ENCODE measurements at regions not wholly inside any gene's neighbourhood (a gene's known extent, or its start where the extent isn't known, plus 50 kb on each side); places are given as distances from the start of the nearest gene placed in this dataset.

DNA sequence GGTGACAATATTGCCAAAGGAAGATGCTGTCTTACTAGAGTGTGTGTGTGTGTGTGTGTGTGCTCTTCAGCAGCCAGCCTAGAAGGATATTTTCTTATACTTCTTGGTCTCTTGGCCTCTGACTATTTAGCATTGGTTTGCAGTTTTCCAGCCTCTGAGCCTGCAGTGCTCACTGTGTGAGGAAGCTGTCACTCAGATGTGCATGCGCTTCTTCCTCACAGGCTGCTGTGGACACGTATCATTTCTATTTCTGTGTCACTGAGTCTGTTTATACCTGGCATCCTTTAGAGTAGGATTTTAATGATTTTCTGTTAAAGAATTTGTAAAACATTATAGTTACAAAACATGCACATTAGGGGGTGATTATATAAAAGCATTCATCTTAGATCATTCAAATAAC is 83.3 kb downstream of the ALDH8A1 start:
- no peak for DNase-seq (ENCODE audit: extremely low read depth, low read depth, low spot score)

DNA sequence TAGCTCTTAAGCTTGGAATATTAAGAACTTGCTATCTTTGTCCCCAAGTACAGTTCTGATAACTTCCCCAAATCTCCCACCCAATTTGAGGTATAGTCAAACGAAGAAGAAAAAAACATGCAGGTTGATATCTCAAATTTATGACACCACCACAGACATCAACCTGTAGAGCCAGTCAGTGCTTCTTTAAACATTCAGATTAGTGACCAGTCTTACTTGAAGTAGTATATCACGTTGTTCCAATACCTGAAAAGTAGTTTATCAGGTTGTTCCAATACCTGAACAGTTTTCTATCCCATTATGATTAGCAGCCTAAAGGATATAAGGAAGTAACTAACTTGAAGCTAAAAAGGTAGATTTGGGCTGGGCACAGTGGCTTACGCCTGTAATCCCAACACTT is 85.3 kb downstream of the ALDH8A1 start:
- no peak for DNase-seq (ENCODE audit: extremely low read depth, low read depth, low spot score)

DNA sequence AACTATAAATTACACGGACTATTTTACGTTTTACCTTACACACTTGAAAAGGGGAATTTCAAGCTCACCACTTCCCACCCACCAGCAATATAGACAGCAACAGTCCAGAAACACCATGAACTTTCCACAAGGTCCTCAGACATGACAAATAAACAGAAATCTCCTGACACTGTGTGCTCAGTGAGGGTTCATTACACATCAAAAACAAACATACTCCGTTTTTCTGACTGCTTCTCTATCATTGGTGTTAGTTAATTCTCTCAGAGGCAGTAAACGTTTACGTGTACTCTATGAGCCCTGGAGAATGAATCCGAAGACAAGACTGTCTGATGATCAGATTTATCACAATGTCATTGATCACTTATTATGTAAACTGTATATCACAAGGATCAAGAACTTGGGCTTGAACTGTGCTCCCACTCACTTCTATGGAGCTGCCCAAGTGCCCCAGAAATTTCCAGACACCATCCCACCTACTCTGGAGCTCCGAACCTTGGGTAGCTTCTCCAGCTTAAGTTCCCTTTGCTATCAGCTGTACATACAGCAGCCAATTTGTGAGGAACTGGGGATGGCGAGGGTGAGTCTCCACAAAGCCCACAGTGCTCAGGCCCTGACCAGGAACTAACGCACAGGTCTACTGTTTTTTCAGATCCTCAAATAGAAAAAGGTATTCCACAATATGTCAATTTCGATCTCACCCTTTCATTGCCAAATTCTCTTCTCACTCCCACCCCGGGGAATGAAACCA is 86.0 kb downstream of the ALDH8A1 start:
- no peak for DNase-seq (ENCODE audit: extremely low read depth, low read depth, low spot score)

DNA sequence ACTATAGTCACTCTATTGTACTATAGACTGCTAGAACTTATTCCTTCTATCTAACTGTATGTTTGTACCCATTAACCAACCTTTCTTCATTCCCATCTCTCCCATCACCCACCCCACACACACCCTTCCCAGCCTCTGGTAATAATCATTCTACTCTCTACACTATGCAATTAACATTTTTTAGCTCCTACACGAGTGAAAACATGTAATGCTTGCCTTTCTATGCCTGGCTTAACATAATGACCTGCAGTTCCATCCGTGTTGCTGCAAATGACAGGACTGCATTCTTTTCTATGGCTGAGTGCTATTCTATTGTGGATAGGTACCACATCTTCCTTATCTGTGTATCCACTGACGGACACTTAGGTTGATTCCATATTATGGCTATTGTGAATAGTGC is 95.5 kb downstream of the ALDH8A1 start:
- DNase-seq (ENCODE audit: extremely low read depth, low read depth, low spot score), result no peak

DNA sequence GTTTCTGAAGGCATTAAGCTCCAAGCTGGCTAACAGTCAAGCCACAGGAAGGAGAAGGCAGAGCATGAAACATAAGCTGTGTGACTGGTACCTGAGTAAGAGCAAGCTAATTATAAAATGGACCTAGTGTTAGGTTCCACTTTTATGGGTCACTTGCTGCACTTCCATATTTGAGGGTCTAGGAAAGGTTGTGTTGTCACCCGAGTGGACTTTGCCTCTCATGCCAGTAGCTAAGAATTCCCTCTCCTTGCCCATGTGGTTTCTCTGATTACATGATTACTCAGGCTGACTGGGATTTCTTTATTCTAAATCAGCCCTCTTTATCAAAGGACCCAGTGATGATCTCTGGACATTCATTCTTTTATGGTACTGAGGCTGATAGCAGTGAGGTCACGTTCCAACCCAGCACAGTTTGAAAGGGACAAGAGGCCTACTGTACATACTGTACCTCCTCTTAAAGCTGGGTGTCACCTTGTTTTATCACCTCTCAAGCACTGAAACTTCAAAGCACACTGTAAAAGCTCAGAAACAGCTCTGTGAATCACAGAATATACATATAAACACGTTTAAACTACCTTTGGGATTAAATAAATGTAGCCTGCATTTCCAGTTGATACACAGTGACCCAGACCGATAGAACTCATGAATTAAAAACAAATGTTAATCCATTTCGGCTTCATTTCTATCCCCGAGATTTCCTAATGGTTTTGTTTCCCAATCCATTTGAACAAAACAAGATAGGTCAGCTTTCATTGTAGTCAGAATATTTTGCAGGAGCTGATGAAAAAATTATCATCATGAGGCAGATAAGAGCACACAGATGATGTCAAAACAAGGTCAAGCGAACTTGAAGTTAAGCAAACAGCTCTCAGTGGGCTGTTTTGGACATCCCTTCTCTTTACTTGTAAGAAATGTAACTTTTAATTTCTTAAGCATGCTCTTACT is 96.5 kb downstream of the ALDH8A1 start:
- DNase-seq (ENCODE audit: extremely low read depth, low read depth, low spot score), result no peak

DNA sequence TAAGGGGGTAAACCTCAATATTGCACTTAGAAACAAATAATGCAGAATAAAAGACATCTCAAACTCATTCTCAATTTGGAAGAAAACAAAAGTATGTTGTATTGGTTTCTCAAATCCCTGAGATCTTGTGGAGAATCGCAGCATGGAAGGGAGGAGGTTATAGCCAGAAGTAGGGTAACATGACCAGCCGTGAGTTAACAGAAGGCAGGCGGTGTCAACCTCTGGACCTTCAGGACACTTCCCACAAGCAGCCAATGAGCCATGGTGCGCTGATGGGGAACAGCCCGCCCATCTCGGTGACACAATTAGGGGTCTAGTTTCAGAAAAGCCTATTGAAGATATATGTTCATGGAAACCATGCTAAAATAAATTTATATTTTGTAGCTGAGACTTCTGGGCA is 98.4 kb downstream of the ALDH8A1 start:
- DNase-seq (ENCODE audit: extremely low read depth, low read depth, low spot score), result no peak

DNA sequence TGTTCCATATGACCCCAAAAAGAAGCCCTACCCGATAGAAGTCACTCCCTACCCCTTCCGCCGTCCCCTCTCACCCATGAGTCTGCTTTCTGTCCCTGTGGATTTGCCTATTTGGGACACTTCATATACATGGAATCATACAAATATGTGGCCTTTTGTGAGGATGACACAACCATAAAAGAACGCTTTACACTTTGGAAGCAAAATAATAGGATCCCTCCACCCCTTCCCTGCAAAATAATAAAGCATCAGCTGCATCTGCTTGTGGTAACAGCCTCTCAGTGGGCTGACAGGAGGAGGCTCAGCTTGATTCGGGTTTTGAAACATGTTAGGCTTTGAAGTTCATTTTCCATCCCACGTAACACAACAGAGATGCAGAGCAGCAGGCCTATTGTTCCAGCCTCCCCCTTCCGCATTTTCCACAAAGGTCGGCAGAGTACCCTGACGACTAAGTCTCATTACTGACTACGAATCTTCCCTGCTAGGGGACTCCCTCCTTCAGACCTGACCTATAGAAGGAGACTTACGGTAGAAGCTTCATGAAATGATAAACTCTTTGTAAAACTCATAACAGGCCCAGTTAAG is 99.1 kb downstream of the ALDH8A1 start:
- DNase-seq (ENCODE audit: extremely low read depth, low read depth, low spot score), result no peak

DNA sequence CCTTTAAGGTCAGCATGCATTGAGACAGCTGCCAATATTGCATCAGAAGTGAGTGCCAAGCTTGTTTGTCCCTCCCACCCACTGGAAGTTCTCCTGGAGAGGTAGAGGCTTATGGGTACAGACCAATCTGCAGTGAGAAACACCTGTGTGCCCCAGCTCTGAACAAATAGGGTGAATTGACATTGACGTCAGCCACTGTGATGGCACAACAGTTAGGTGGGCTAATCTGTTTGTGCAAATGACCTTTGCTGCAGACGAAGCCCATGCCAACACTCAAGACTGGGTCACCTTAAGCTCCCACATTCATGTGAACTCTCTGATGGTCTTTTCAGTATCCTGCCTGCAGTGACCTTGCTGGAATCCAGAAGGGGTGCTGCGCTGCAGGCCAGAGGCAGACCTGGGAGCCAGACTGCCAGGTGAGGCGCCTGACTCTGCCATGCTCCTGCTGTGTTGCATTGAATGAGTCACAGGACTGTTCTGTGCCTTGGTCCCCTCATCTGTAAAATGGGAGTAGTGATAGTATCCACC is 99.9 kb downstream of the ALDH8A1 start:
- DNase-seq (ENCODE audit: extremely low read depth, low read depth, low spot score), result no peak

DNA sequence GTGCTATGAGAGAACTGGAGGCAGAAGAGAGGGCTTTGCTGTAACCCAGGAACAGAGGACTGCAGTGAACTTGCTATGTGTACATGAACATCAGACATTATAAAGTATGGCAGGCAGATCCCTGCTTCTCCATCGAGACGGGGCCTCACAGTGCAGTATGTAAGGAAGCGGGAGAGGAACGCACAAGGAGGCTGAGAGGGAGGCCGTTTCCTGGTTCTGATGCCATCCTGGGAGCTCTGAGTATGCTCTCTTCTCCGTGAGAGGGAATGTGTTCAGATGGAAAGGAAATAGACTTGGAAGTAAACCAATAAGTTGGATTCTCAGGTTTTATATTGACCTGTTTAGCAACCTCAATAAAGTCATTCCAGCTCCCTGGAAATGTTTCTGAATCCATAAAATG is 101.8 kb downstream of the ALDH8A1 start:
- no peak for DNase-seq (ENCODE audit: extremely low read depth, low read depth, low spot score)

- no peak for DNase-seq (ENCODE audit: extremely low read depth, low read depth, low spot score)
Measured at GRCh38 chr6:134846865-134847264, 103.0 kb downstream of the ALDH8A1 start.

- DNase-seq (ENCODE audit: extremely low read depth, low read depth, low spot score), result no peak
Measured at GRCh38 chr6:134846031-134846430, 103.9 kb downstream of the ALDH8A1 start.

DNA sequence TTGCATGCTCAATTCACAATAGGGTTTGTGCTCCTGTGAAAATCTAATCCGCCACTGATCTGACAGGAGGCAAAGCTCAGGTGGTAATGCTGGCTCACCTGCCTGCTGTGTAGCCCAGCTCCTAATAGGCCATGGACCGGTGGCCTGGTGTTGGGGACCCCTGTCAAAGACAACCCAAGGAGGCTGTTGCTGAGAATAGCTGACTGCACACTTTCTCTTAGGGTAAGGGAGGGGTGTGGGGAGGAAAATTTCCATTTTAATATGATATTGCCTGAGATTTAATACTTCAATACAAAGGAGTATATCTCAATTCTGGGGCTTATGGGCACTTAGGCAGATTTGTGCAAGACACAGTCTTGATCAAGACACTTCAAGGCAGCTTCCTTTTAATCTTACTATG is 105.8 kb downstream of the ALDH8A1 start:
- DNase-seq (ENCODE audit: extremely low read depth, low read depth, low spot score), result no peak

- DNase-seq (ENCODE audit: extremely low read depth, low read depth, low spot score), result no peak
Measured at GRCh38 chr6:134840086-134840867, 109.6 kb downstream of the ALDH8A1 start.

GRCh38 chr6:134835993-134836392 is 113.9 kb downstream of the ALDH8A1 start:
- DNase-seq (ENCODE audit: extremely low read depth, low read depth, low spot score), result no peak

DNA sequence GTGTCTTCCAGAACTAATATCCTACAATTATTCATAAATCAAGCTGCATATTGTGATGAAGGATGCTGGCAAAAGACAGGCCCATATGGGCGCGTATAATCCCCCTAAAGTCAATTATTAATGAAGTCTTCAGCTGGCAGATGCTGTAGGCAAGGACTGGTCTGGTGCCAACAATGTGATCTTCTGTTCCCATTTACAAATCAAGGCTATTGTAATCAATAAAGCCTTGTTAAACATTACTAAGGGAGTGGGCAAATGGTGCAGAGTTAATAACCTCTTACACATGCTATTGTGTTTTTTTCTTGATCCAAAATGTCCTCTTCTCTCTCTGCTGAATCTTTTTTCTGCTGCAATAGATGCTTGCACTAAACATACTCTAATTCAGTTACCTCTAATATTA is 119.0 kb downstream of the ALDH8A1 start:
- no peak for DNase-seq (ENCODE audit: extremely low read depth, low read depth, low spot score)

- DNase-seq (ENCODE audit: extremely low read depth, low read depth, low spot score), result no peak
Measured at GRCh38 chr6:134830194-134830593, 119.7 kb downstream of the ALDH8A1 start.

GRCh38 chr6:134828641-134829040 is 121.3 kb downstream of the ALDH8A1 start:
- DNase-seq (ENCODE audit: extremely low read depth, low read depth, low spot score), result no peak

DNA sequence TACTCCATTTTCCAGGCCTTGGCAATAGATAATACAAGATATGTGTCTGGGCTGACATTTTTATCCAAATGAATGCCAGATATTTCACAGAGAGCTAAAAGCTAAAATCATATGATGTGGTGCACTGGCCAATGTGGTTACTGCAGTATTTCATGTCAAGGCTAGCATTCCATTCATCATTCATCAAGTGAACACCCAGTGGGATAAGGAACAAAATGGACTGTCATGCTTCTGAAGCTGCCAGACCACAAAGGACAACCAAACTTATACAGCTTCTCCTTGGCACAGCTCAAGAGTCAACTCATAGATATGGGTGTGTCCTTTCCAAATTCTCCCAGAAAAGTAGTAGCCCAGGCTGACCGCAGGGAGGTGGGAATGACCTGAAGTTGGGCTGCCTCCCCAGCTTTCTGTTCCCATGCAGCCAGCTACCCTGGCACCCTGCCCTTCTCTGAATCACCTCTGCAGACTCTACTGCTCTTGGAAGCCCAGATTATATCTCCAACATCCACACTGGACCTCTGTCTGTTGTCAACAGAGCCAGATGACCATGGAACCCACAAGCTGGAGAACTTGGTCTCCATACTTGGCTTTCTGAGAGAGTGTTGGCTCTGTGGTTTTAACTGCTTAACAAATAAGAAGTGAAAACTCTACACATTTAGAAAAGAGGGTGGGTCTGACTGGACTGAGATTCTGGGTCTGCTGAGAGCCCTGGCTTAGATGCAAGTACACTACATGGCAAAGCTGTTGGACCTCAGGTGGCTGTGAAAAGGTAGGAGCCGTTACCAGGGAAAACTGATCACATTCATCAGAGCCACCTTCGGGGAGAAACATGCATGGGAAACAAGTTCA is 122.8 kb downstream of the ALDH8A1 start:
- DNase-seq (ENCODE audit: extremely low read depth, low read depth, low spot score), result no peak

DNA sequence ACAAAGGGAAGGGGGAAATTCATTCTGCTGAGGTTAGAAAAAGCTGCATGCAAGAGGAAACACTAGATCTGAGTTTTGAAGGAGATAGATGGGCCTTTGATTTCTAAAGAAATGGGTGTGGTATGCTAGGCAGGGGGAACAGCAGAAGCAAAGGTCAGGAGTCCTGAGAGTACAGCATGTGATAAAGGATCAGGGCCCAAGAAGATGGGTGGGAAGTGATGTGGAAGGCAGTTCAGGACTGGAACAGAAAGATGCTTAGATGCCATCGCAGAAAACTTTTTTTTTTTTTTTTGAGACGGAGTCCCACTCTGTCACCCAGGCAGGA is 126.2 kb downstream of the ALDH8A1 start:
- DNase-seq (ENCODE audit: extremely low read depth, low read depth, low spot score), result no peak

Data from glomerular endothelial cell (primary cell).